Peyer's patch (tissue), 4 donors: ENCODE measurements at regions not wholly inside any gene's neighbourhood (a gene's known extent, or its start where the extent isn't known, plus 50 kb on each side); places are given as distances from the start of the nearest gene placed in this dataset.

Experiments used
- POLR2A ChIP-seq, 2 donors: fragments of 450-650 bp; IDR thresholded peaks; one replicate each; pipeline ENCODE4 v1.5.1; 2017; ENCODE audit warnings: antibody characterized with exemption in 2 of 2, mild to moderate bottlenecking in 2 of 2, moderate library complexity in 2 of 2
- TF ChIP-seq, protein P1 (sequence below), 6 experiments: fragments of 450-650 bp in 4 of 6; fragments of 200-600 bp in 2 of 6; sonication (generic) in 1 of 6; IDR thresholded peaks; one replicate each; pipeline ENCODE4 v1.5.1; 2017 to 2019; ENCODE audit warnings: antibody characterized with exemption in 6 of 6, mild to moderate bottlenecking in 3 of 6, moderate library complexity in 1 of 6

DNA sequence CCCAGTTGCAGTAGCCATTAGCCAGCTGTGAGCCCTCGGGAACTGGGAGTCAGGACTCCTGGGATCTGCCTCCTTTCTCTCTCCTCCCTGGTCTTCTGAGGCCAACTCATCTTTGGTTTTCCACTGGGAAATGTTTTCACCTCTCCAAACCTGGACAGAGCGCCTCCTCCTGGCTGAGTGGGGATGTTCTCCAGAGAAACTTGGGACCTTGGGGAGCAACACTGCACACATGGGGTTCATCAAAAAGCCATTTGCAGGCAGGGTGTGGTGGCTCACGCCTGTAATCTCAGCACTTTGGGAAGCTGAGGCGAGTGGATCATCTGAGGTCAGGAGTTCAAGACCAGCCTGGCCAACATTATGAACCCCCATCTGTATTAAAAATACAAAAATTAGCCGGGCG lies 145.4 kb downstream of the NECTIN1 start:
- TF ChIP-seq, protein P1, sequence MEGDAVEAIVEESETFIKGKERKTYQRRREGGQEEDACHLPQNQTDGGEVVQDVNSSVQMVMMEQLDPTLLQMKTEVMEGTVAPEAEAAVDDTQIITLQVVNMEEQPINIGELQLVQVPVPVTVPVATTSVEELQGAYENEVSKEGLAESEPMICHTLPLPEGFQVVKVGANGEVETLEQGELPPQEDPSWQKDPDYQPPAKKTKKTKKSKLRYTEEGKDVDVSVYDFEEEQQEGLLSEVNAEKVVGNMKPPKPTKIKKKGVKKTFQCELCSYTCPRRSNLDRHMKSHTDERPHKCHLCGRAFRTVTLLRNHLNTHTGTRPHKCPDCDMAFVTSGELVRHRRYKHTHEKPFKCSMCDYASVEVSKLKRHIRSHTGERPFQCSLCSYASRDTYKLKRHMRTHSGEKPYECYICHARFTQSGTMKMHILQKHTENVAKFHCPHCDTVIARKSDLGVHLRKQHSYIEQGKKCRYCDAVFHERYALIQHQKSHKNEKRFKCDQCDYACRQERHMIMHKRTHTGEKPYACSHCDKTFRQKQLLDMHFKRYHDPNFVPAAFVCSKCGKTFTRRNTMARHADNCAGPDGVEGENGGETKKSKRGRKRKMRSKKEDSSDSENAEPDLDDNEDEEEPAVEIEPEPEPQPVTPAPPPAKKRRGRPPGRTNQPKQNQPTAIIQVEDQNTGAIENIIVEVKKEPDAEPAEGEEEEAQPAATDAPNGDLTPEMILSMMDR (IDR thresholded peaks at IDR 0.05): no peak
- TF ChIP-seq POLR2A (IDR thresholded peaks at IDR 0.05): no peak
